MM.1S (cell line): ENCODE measurements at regions not wholly inside any gene's neighbourhood (a gene's known extent, or its start where the extent isn't known, plus 50 kb on each side); places are given as distances from the start of the nearest gene placed in this dataset.

Source experiments
- DNase-seq: peaks from one replicate; pipeline ENCODE4 v3.0.0-alpha.2; 2015
- H2AFZ ChIP-seq: fragments of 300-600 bp; sonication (generic); 2 replicates; pipeline ENCODE4 v1.6.0; 2016; ENCODE audit warnings: antibody characterized with exemption, low read length
- H3F3A ChIP-seq: fragments of 300-600 bp; sonication (generic); 2 replicates; pipeline ENCODE4 v1.6.1; 2016; ENCODE audit warnings: mild to moderate bottlenecking, antibody characterized with exemption, low read length, moderate library complexity, mixed read lengths; ENCODE audit not compliant: insufficient read depth
- H3K27ac ChIP-seq: fragments of 300-600 bp; sonication (generic); 2 replicates; pipeline ENCODE4 v1.5.1; 2016; ENCODE audit warnings: mild to moderate bottlenecking, low read length
- H3K27me3 ChIP-seq: fragments of 300-600 bp; sonication (generic); replicated peaks from 2 replicates; pipeline ENCODE4 v1.6.0; 2016; ENCODE audit warnings: low read length; ENCODE audit not compliant: insufficient read depth
- H3K36me3 ChIP-seq: fragments of 300-600 bp; sonication (generic); replicated peaks from 2 replicates; pipeline ENCODE4 v1.6.1; 2016; ENCODE audit warnings: mild to moderate bottlenecking, low read length, mixed read lengths; ENCODE audit not compliant: insufficient read depth
- H3K4me1 ChIP-seq: fragments of 300-600 bp; sonication (generic); 2 replicates; pipeline ENCODE4 v1.6.1; 2016; ENCODE audit warnings: low read length, mixed read lengths
- H3K4me2 ChIP-seq: fragments of 300-600 bp; sonication (generic); 2 replicates; pipeline ENCODE4 v1.6.0; 2016; ENCODE audit warnings: low read depth, low read length
- H3K4me3 ChIP-seq: fragments of 300-600 bp; sonication (generic); 2 replicates; pipeline ENCODE4 v1.5.1; 2016; ENCODE audit warnings: low read length, mixed read lengths
- H3K79me2 ChIP-seq: fragments of 300-600 bp; sonication (generic); 2 replicates; pipeline ENCODE4 v1.6.1; 2016; ENCODE audit warnings: mixed run types, low read length, mixed read lengths
- H3K9ac ChIP-seq: fragments of 300-600 bp; sonication (generic); 2 replicates; pipeline ENCODE4 v1.6.1; 2016; ENCODE audit warnings: low read length, mixed read lengths
- H3K9me2 ChIP-seq: fragments of 300-600 bp; sonication (generic); replicated peaks from 2 replicates; pipeline ENCODE4 v1.6.1; 2016; ENCODE audit warnings: mild to moderate bottlenecking, low read length, mixed read lengths; ENCODE audit not compliant: insufficient read depth
- H3K9me3 ChIP-seq: fragments of 300-600 bp; sonication (generic); replicated peaks from 2 replicates; pipeline ENCODE4 v1.6.1; 2016; ENCODE audit warnings: mild to moderate bottlenecking, low read length, mixed read lengths; ENCODE audit not compliant: insufficient read depth
- H4K20me1 ChIP-seq: fragments of 300-600 bp; sonication (generic); 2 replicates; pipeline ENCODE4 v1.6.1; 2016; ENCODE audit warnings: mild to moderate bottlenecking, low read length, moderate library complexity, mixed read lengths; ENCODE audit not compliant: insufficient read depth
- EZH2 ChIP-seq: fragments of 300-600 bp; sonication (generic); optimal IDR thresholded peaks from 2 replicates; pipeline ENCODE3; 2017; ENCODE audit warnings: low read depth, mild to moderate bottlenecking, antibody characterized with exemption, low read length, mixed read lengths
- EZH2phosphoT487 ChIP-seq: fragments of 300-600 bp; sonication (generic); IDR thresholded peaks from 2 replicates; pipeline ENCODE4 v1.6.1; 2018; ENCODE audit warnings: antibody characterized with exemption, low read length
- TF ChIP-seq, protein P1 (sequence below): fragments of 300-600 bp; sonication (generic); IDR thresholded peaks from 2 replicates; pipeline ENCODE4 v1.5.1; 2016; ENCODE audit warnings: antibody characterized with exemption, low read length, mixed read lengths

DNA sequence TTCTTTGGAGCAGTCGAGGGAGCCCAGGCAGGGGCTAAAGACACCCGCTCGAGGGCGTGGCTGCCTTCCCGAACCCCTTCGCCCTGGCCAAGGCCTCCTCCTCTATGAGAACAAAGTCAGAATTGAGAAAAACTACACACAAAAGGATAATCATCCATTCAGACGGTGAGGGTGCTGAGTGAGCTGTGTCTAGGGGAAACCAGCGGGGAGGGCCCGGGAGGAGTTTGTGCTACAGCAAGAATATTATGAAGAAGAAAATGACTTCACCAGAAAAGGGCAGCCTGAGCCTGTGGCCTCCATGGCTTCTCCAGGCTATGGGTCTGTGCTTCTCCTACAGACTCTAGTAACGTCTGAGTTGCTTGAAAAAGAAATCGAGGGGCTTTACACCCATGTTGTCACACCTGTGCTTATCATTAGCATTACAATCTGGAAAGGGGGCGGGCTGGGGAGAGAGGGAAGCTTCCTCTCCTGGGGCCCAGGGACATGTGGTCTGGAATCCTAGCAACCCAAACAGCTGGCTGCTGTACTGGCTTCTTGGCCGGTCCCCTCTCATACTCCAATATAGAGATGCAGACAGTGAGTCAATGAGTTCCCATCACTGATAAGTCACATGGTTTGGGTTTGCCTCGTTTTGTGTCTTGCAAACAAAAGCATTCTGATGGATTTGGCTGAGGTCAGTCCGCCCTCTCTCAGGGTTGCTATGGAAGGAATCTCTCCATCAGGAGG lies 52.0 kb upstream of the ARL4C start:
- Histone ChIP-seq H3K9me3 (no peaks in the 10 kb centered on the region), H3K9ac (no peak overlapping the region), H4K20me1 (no peaks in the 10 kb centered on the region), H3K4me1 (no peaks in the 10 kb centered on the region), H3K79me2 (no peaks in the 10 kb centered on the region), H3K27me3 (no peaks in the 10 kb centered on the region), H2AFZ (no peak overlapping the region), H3K27ac (no peak overlapping the region), H3F3A (no peaks in the 10 kb centered on the region), H3K4me2 (no peak overlapping the region), H3K4me3 (no peak overlapping the region), H3K9me2 (no peaks in the 10 kb centered on the region), H3K36me3 (no peaks in the 10 kb centered on the region)
- TF ChIP-seq, protein P1, sequence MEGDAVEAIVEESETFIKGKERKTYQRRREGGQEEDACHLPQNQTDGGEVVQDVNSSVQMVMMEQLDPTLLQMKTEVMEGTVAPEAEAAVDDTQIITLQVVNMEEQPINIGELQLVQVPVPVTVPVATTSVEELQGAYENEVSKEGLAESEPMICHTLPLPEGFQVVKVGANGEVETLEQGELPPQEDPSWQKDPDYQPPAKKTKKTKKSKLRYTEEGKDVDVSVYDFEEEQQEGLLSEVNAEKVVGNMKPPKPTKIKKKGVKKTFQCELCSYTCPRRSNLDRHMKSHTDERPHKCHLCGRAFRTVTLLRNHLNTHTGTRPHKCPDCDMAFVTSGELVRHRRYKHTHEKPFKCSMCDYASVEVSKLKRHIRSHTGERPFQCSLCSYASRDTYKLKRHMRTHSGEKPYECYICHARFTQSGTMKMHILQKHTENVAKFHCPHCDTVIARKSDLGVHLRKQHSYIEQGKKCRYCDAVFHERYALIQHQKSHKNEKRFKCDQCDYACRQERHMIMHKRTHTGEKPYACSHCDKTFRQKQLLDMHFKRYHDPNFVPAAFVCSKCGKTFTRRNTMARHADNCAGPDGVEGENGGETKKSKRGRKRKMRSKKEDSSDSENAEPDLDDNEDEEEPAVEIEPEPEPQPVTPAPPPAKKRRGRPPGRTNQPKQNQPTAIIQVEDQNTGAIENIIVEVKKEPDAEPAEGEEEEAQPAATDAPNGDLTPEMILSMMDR, result no peak
- TF ChIP-seq EZH2phosphoT487 (no peak), EZH2 (no peak)
- no peak for DNase-seq

DNA sequence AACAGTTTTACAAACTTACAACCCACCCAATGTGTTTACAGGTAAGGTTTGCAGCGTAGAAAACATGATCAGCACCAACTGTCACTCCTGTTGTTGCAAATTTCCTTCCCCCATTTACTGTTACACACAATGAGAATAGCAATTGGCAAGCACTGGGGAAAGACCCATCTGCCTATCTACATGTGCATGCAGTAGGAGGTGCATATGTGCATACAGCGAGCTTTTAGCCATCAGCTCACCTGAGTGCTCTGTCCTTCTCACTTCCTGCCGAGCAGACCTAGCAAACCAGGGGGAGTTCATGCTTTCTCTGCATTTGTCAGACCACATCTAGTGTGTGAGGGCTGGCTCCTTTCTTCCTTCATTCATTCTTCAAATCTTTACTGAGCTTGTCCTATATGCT lies 49.9 kb upstream of the ARL4C start:
- H3K9me2 ChIP-seq, result no peaks in the 10 kb centered on the region
- TF ChIP-seq EZH2phosphoT487 (no peak), EZH2 (no peak)
- TF ChIP-seq, protein P1, result no peak
- H3K9ac ChIP-seq, result no peak overlapping the region
- H3K4me3 ChIP-seq, result no peak overlapping the region
- H3K36me3 ChIP-seq, result no peaks in the 10 kb centered on the region
- no peaks in the 10 kb centered on the region for H4K20me1 ChIP-seq
- H3K9me3 ChIP-seq, result no peaks in the 10 kb centered on the region
- H3K4me2 ChIP-seq, result no peak overlapping the region
- no peak overlapping the region for H3K27ac ChIP-seq
- no peak for DNase-seq
- H3K4me1 ChIP-seq, result no peaks in the 10 kb centered on the region
- no peaks in the 10 kb centered on the region for H3F3A ChIP-seq
- no peaks in the 10 kb centered on the region for H3K79me2 ChIP-seq
- H2AFZ ChIP-seq, result no peak overlapping the region
- H3K27me3 ChIP-seq, result no peaks in the 10 kb centered on the region
